K562 (cell line): ENCODE measurements at regions not wholly inside any gene's neighbourhood (a gene's known extent, or its start where the extent isn't known, plus 50 kb on each side); places are given as distances from the start of the nearest gene placed in this dataset.

Experiments used
- ATAC-seq: fragments of 200-7000 bp; cut with Tn5 transposase; 3 replicates; pipeline ENCODE4 v1.9.1; 2020; ENCODE audit warnings: moderate library complexity
- BruUV-seq: library from RNA; stranded (reverse); fragments of 400-500 nt; replicated peaks from 2 replicates; lab custom pipeline; 2021; lab: Mats Ljungman, UMichigan
- CTCF ChIA-PET: fragments of 300-600 bp; formaldehyde crosslinking; extraction: SDS; loops from one replicate; lab custom pipeline; 2021; ENCODE audit warnings: low intra/inter-chr PET ratio; lab: Yijun Ruan, JAX
- POLR2A ChIA-PET: fragments of 300-600, 350-650 bp; sonication (Branson Sonifier 250); formaldehyde crosslinking; extraction: SDS; loops from one replicate; lab custom pipeline; 2021; ENCODE audit warnings: antibody characterized with exemption, inconsistent platforms; lab: Yijun Ruan, JAX
- DNase-seq, 4 experiments: peaks; one replicate each; pipeline versions ENCODE4 v3.0.0 to v3.0.0-alpha.2; 2011 to 2018; ENCODE audit warnings: low spot score in 3 of 4, mixed read lengths in 3 of 4; ENCODE audit errors: extremely low read depth in 1 of 4
- FAIRE-seq: peaks from 2 replicates; lab custom pipeline; 2011; peaks lifted over from hg19 to GRCh38; lab: Jason Lieb, UNC
- H2AFZ ChIP-seq: 2 replicates; pipeline ENCODE4 v1.6.0; 2011; ENCODE audit warnings: low read depth, low read length, control low read depth, inconsistent platforms
- H3K27ac ChIP-seq: fragments of 200-600 bp; 3 replicates; pipeline ENCODE4 v1.8.0; 2011; ENCODE audit warnings: low read depth, mild to moderate bottlenecking, control low read depth, inconsistent platforms, low read length, moderate library complexity, mixed read lengths; ENCODE audit errors: extremely low read depth
- H3K27me3 ChIP-seq, 2 experiments: fragments of 300-600 bp in 1 of 2; 2 replicates in 1 of 2; 3 replicates in 1 of 2; pipeline versions ENCODE4 v1.6.0 to v1.8.0; 2011; ENCODE audit warnings: inconsistent platforms in 2 of 2, low read length in 2 of 2, mild to moderate bottlenecking in 1 of 2, mixed read lengths in 1 of 2, moderate library complexity in 1 of 2; ENCODE audit not compliant: control insufficient read depth in 2 of 2, insufficient read depth in 2 of 2
- H3K36me3 ChIP-seq: fragments of 300-600 bp; 3 replicates; pipeline ENCODE4 v1.8.0; 2011; ENCODE audit warnings: mild to moderate bottlenecking, low read length, inconsistent platforms; ENCODE audit not compliant: control insufficient read depth, insufficient read depth
- H3K4me1 ChIP-seq, 2 experiments: fragments of 200-600 bp in 1 of 2; replicated peaks in 1 of 2; 2 replicates in 1 of 2; 3 replicates in 1 of 2; pipeline versions ENCODE4 v1.5.1 to v1.8.0; 2011; ENCODE audit warnings: inconsistent platforms in 2 of 2, low read length in 2 of 2, mild to moderate bottlenecking in 1 of 2, mixed read lengths in 1 of 2, moderate library complexity in 1 of 2; ENCODE audit not compliant: control insufficient read depth in 2 of 2, insufficient read depth in 2 of 2
- H3K4me2 ChIP-seq: 2 replicates; pipeline ENCODE4 v1.6.1; 2011; ENCODE audit warnings: low read length, control low read depth, inconsistent platforms, mixed read lengths; ENCODE audit not compliant: insufficient read depth
- H3K4me3 ChIP-seq: fragments of 200-600 bp; sonication (generic), shearing (Covaris generic); 2 replicates; pipeline ENCODE4 v1.5.1; 2016; ENCODE audit warnings: control low read depth, inconsistent platforms
- H3K79me2 ChIP-seq: fragments of 200-600 bp; 3 replicates; pipeline ENCODE4 v1.8.0; 2011; ENCODE audit warnings: low read length, inconsistent platforms; ENCODE audit not compliant: control insufficient read depth, insufficient read depth
- H3K9ac ChIP-seq, 2 experiments: 2 replicates each; pipeline versions ENCODE4 v1.6.0 to v1.6.1; 2011; ENCODE audit warnings: low read depth in 2 of 2, low read length in 2 of 2, control low read depth in 1 of 2, inconsistent platforms in 1 of 2, mild to moderate bottlenecking in 1 of 2, mixed read lengths in 1 of 2; ENCODE audit not compliant: insufficient read depth in 1 of 2
- H3K9me1 ChIP-seq: one replicate; pipeline ENCODE4 v1.6.0; 2011; ENCODE audit warnings: inconsistent platforms, mild to moderate bottlenecking, low read length, moderate library complexity; ENCODE audit not compliant: control insufficient read depth, insufficient read depth
- H3K9me3 ChIP-seq: replicated peaks from 2 replicates; pipeline ENCODE4 v1.5.1; 2011; ENCODE audit warnings: low read depth, low read length, inconsistent platforms; ENCODE audit not compliant: control insufficient read depth, insufficient read depth
- H4K20me1 ChIP-seq: replicated peaks from 2 replicates; pipeline ENCODE4 v1.6.1; 2011; ENCODE audit warnings: low read length, inconsistent platforms, mixed read lengths; ENCODE audit not compliant: control insufficient read depth, insufficient read depth
- ARID2 ChIP-seq: fragments of 450-650 bp; IDR thresholded peaks from 2 replicates; pipeline ENCODE4 v1.6.1; 2017; ENCODE audit warnings: antibody characterized with exemption, mild to moderate bottlenecking
- ARID3B ChIP-seq: fragments of 250-450 bp; sonication (Bioruptor Pico); IDR thresholded peaks from 2 replicates; pipeline ENCODE4 v1.4.0; 2020; ENCODE audit warnings: borderline replicate concordance
- MLLT1 ChIP-seq, 2 experiments: fragments of 450-650 bp; IDR thresholded peaks; 2 replicates each; pipeline ENCODE4 v1.6.1; 2016
- ZEB2 ChIP-seq: fragments of 450-650 bp; IDR thresholded peaks from 2 replicates; pipeline ENCODE4 v1.6.1; 2016
- ZHX1 ChIP-seq: fragments of 150-350 bp; conservative IDR thresholded peaks from 2 replicates; pipeline ENCODE4 v1.6.1; 2014; ENCODE audit warnings: low read length
- ZNF431 ChIP-seq: sonication (generic); formaldehyde crosslinking; IDR thresholded peaks from 2 replicates; pipeline ENCODE4 v1.8.0; 2022; ENCODE audit warnings: mild to moderate bottlenecking, missing genetic modification reagents
- WGBS: fragments of 100-300 bp; shearing (Covaris generic); methylation state at CpG from one replicate; pipeline ENCODE4 v1.1.6; 2016; ENCODE audit warnings: low coverage, mixed read lengths; ENCODE audit not compliant: insufficient coverage; ENCODE audit errors: missing lambda C conversion rate; 5-methylcytosine and 5-hydroxymethylcytosine counted together
- in situ Hi-C: fragments of 300-500 bp; cut with MboI; formaldehyde crosslinking; loops from 4 replicates; pipeline ENCODE4 v1.15.0; 2018; ENCODE audit warnings: inconsistent platforms, mixed read lengths
- intact Hi-C: fragments of 100-400 bp; cut with micrococcal nuclease; formaldehyde crosslinking; loops from 2 replicates; pipeline ENCODE4 v1.14.2; 2022
- TF ChIP-seq, protein P1 (sequence below): fragments of 250-450 bp; sonication (Bioruptor Pico); IDR thresholded peaks from 2 replicates; pipeline ENCODE4 v1.9.0; 2021; ENCODE audit warnings: mild to moderate bottlenecking
- TF ChIP-seq, protein P2 (sequence below): fragments of 450-650 bp; formaldehyde crosslinking; IDR thresholded peaks from 2 replicates; pipeline ENCODE4 v1.4.0; 2020; ENCODE audit warnings: mild to moderate bottlenecking, moderate library complexity

DNA sequence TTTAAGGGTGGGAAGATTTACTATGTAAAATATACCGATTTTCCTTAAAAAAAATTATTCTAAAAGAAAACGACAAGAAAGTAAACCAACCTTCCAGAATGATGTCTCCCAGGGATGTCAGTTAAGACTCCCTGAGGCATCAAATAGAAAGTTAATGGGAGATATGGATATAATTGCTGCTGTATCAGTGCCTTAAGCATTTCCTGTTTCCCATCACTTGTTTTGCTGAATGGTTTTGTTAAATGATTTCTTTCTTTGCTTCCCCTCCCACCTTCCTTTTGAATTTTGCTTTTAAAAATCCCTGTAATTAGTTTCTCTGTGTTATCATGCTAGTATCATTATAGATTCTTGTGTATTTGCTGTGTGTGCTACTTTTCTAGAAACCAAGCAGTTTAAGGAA lies 154.3 kb upstream of the CWC22 start:
- ATAC-seq (no peak), DNase-seq (no peak), FAIRE-seq (no peak)
- in situ Hi-C loops (no loop called here), intact Hi-C loops (no loop called here)
- Histone ChIP-seq H3K9ac (no peak overlapping the region), H3K27me3 (no peaks in the 10 kb centered on the region), H3K4me2 (no peak overlapping the region), H3K4me3 (no peak overlapping the region), H3K79me2 (no peaks in the 10 kb centered on the region), H4K20me1 (no peaks in the 10 kb centered on the region), H3K9me3 (no peaks in the 10 kb centered on the region), H3K9me1 (no peaks in the 10 kb centered on the region), H2AFZ (no peak overlapping the region), H3K27ac (no peak overlapping the region), H3K36me3 (no peaks in the 10 kb centered on the region), H3K4me1 (no peaks in the 10 kb centered on the region)
- no TSS peak for BruUV-seq
- POLR2A ChIA-PET: no interaction called here
- 0% methylated on average over 2 of the region's 2 CpGs for WGBS
- TF ChIP-seq ZHX1: no peak
- TF ChIP-seq ARID3B (CRISPR knock-in tag): no peak
- TF ChIP-seq, protein P1, sequence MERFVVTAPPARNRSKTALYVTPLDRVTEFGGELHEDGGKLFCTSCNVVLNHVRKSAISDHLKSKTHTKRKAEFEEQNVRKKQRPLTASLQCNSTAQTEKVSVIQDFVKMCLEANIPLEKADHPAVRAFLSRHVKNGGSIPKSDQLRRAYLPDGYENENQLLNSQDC: no peak
- TF ChIP-seq ZEB2: no peak
- no peak for TF ChIP-seq ZNF431 (CRISPR knock-in tag)
- no peak for TF ChIP-seq ARID2
- TF ChIP-seq, protein P2, sequence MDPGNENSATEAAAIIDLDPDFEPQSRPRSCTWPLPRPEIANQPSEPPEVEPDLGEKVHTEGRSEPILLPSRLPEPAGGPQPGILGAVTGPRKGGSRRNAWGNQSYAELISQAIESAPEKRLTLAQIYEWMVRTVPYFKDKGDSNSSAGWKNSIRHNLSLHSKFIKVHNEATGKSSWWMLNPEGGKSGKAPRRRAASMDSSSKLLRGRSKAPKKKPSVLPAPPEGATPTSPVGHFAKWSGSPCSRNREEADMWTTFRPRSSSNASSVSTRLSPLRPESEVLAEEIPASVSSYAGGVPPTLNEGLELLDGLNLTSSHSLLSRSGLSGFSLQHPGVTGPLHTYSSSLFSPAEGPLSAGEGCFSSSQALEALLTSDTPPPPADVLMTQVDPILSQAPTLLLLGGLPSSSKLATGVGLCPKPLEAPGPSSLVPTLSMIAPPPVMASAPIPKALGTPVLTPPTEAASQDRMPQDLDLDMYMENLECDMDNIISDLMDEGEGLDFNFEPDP (CRISPR knock-in tag): no peak
- TF ChIP-seq MLLT1 (IDR thresholded peaks at IDR 0.05): no peak
- CTCF ChIA-PET: no interaction called here
